RCC 7860 (cell line): ENCODE measurements at regions not wholly inside any gene's neighbourhood (a gene's known extent, or its start where the extent isn't known, plus 50 kb on each side); places are given as distances from the start of the nearest gene placed in this dataset.
A peak's percentile ranks its signal among the peaks of the same experiment; 100 is the strongest.

Experiments
- DNase-seq: peaks from one replicate; pipeline ENCODE4 v3.0.0-alpha.2; 2015; ENCODE audit warnings: low spot score
- FAIRE-seq: peaks from 2 replicates; lab custom pipeline; 2012; peaks lifted over from hg19 to GRCh38; lab: Jason Lieb, UNC

- DNase-seq (no peak), FAIRE-seq (no peak)
These were observed 64.9 kb upstream of the CPEB4 start for GRCh38 chr5:173823274-173823644.

- no peak for FAIRE-seq
- DNase-seq = peak; percentile 20
These were observed 64.2 kb upstream of the CPEB4 start for GRCh38 chr5:173823721-173824567.

DNA sequence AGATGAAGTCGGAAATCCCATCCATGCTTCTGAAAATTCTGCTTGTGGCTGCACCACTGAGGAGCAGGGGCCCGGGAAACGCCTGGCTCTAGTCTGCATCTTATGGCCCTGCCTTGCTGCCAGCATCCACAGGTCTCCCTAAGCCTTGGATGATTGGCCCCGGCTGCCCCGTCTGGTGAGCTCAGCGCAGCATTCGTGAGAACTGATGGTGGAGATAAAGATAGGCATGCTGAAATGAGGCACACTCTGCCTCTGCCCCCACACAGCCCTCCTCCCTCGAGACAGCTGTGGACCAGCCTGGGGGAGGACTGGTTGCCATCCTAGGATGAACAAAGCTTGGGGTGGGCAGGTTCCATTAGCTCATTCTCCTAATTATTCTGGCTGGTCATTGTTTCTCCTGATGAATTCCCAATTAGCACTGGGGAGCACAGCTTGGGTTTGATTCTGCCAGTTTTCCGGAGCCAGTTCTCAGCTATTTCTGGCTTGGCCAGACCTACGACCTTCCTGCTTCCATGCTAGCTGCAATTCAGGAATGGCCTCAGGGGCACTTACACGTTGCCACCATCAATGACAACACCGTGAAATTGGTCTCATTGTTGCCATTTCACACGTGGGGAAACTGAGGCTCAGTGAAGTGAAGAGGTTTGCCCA lies 62.8 kb upstream of the CPEB4 start:
- no peak for FAIRE-seq
- DNase-seq = no peak

- DNase-seq (no peak), FAIRE-seq (no peak)
These were observed 62.1 kb upstream of the CPEB4 start for GRCh38 chr5:173826086-173826427.

DNA sequence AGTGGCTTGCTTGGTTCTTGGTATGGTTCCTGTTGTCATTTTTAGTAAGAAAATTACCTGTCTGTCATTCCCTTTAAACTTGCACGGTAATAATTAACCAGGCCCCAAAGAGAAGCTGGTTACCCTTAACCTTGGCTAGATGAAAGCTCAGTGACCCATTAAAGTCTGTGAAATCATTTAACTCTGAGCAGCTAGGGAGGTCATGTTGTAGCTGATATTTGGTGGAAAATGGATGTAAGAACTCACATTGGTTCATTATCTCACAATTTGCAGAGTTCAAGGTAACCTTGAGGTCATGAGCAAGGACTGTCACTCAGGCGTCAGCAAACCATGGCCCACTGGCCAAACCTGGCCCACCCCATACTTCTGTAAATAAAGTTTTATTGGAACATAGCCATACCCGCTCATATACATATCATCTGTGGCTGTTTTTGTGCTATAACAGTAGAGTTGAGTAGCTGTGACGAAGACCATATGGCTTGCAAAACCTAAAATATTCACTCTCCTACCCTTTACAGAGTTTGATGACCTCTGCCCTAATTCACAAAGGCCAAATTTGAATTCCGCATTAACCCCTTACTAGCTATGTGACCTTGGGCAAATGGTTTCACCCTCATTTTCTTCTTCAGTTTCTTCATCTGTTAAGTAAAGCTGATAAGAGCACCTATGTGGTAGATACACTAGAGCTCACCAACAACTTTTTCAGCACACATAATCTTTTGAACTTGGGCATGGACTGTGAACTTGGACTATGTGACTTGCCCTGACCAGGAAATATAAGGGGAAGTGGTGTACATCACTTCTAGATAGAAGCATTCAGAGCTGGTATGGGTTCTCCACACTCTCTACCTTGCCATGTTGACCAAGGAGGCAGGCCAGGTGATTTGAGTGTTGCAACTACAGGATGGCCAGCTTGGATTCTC lies 61.5 kb upstream of the CPEB4 start:
- DNase-seq (no peak), FAIRE-seq (no peak)

DNA sequence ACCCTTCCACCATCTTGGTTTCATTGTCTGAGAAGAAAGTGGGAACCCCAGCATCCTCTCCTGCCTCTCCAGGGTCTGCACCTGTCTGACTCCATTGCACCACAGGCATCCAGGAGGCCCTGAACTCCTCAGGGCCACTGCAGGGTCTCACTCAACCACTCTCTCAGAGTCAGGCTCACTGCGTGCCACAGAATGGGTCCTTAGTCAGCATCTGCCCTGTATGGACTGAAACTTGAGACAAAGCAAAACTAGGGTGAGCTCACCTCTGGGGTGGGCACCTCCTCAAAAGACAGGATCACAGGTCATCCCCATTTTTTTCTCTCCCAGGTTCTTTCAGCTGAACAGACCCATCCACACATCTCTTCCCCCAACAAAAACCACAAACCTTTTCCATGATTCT lies 59.2 kb upstream of the CPEB4 start:
- FAIRE-seq = no peak

DNA sequence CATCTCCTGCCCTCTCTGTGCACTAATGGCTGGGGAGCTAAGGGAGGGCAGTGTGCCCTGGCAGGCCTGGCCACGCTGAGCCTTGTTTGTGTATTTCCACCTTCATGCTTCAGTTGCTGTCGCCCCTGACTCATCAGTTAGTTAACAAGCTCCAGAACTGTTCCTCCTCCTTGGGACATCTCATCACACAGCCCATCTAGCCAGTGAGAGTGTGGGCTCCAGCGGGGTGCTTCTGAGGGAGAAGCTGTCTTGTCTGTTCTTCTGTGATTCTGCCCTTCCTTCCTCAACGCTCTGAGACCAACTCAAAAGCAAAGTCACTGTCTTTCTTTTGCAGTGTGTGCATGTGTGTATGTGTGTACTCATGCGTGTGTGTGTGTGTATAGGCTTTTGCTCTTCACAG lies 58.3 kb upstream of the CPEB4 start:
- DNase-seq (peak; percentile 70), FAIRE-seq (peak; percentile 60)

More for the DNA sequence above, 59.2 kb upstream of the CPEB4 start:
- DNase-seq = no peak

DNA sequence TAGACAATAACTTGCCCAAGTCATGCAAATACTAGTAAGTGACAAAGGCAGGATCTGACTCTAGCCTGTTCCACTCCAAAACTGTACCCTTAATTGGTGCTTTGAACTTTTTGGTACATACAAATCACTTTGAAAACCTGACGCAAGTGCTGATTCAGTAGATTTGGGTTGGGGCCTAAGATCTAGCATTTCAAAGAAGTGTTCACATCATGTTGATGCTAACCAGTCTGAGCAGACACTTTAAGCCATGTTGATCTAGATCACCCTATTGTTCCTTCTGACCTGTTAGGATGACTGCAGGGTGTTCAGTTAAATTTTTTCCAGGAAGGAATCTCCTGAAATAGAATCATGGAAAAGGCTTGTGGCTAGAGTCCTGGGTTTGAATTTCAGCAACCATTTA lies 57.7 kb upstream of the CPEB4 start:
- DNase-seq (no peak), FAIRE-seq (no peak)

DNA sequence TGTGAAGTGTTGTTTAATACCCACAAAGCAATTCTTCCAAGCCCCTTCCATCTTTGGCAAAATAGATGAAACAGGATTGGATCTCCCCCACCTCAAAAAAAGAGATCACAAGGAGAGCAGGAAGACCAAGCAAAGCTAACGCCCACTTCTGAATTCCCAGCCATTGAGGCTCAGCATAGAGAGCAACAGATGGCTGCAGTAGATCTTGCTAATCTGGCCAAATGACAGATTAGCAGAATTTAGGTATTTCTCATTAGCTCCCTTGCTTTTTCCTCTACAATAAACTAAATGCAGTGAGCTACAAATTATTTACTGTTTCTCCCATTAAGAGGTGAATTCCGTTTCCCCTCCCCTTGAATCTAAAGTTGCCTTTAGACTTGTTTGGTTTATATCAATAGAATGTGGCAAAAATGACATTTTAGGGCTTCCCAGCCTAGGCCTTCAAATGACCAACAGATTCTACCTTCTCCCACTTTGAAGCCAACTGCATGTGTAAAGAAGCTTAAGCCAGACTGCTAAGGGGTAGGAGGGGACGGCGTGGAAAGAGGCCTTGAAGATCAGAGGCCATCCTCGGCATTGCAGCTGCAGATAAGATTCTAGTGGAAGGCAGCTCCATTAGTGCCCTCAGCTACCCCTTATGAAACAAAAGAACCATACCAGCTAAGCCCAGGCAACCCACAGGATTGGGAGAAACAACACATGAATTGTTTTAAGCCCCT lies 56.8 kb upstream of the CPEB4 start:
- FAIRE-seq = no peak
- DNase-seq = no peak

GRCh38 chr5:173832386-173832785 lies 55.8 kb upstream of the CPEB4 start:
- no peak for FAIRE-seq

GRCh38 chr5:173833196-173833985 lies 54.8 kb upstream of the CPEB4 start:
- no peak for DNase-seq
- FAIRE-seq = no peak

More at GRCh38 chr5:173832386-173832785, 55.8 kb upstream of the CPEB4 start:
- no peak for DNase-seq

- DNase-seq (no peak), FAIRE-seq (no peak)
These were observed 53.9 kb upstream of the CPEB4 start for GRCh38 chr5:173834071-173834771.

- DNase-seq (no peak), FAIRE-seq (no peak)
These were observed 53.0 kb upstream of the CPEB4 start for GRCh38 chr5:173835131-173835530.

DNA sequence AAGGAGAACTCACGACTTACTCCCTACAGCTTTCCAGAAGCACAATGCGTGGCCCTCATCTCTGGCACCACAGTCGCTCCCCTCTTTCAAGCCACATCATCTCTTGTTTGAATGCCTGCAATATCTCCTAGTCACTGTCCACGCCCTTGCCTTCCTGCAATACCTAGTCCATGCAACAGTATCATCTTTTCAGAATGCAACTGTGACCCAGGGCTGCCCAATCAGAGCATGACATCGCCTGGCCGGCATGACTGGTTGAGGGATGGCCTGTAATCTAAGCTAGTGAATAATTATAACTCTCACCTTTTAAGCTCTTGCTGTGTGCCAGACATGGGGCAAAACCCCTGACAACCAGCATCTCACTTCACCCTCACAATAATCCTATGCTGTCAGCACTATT lies 52.5 kb upstream of the CPEB4 start:
- FAIRE-seq (no peak), DNase-seq (no peak)

DNA sequence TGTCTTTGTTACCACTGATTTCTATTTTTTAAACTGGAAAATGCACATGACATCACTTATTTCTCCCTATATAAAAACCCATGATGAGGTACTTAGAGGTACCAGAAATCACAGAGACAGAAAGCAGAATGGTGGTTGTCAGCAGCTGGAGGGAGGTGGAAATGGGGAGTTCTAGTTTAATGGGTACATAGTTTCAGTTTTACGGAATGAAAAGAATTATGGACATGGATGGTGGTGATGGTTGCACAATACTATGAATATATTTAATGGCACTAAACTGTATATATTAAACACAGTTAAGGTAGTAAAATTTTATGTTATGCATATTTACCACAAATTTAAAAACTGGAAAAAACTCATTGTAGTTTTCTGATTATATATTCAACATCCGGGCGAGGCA lies 50.5 kb upstream of the CPEB4 start:
- DNase-seq = no peak
- no peak for FAIRE-seq
